GM18858 (cell line): ENCODE measurements at regions not wholly inside any gene's neighbourhood (a gene's known extent, or its start where the extent isn't known, plus 50 kb on each side); places are given as distances from the start of the nearest gene placed in this dataset.
"Not testable (repeated sequence)": the region's sequence is repeated elsewhere in the genome, so short reads cannot be mapped to it uniquely, and the experiment has no call there.

Experiments used
- ATAC-seq: cut with Tn5 transposase; IDR thresholded peaks from one replicate; pipeline ENCODE4 v1.9.1; 2021; ENCODE audit not compliant: unreplicated experiment

GRCh38 chr7:125181569-125182267, 252.1 kb upstream of the POT1 start:
- ATAC-seq = not testable (repeated sequence)

DNA sequence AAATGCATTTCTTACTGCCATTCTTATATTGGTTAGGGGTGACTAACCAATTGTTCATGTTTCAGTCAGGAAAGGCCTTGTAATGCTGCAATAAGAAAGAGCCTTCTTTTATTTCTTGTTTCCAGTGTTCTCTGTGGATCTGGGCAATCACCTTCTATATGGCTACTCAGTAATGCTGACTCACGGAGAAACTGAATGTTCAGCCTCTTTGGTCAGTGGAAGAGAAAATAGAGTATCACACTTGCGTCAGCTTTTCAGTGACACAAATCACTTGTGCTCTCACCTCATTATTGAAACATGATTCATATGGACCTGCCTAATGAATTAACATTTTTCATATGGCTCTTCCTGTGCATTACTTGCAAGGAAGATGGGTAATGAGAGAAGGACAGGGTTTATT, 243.9 kb upstream of the POT1 start:
- no peak for ATAC-seq

DNA sequence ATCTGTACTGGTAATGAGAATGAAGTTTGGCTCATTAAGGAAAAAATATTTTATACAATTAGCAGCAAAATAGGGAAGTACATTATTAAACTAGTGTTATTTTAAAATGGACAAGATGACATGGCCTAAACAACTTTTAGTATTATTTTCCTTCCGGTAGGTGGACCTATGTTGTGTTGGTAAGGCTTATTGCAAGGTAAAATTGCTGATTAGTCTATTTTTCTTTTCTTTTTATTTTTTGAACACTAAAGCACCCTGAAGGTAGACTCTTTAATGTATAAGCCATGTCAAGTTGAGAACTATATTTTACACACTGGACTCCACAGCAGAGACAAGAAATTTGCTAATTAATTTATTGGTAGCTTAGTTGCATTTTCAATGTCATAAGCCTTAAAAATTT, 239.5 kb upstream of the POT1 start:
- ATAC-seq = no peak

DNA sequence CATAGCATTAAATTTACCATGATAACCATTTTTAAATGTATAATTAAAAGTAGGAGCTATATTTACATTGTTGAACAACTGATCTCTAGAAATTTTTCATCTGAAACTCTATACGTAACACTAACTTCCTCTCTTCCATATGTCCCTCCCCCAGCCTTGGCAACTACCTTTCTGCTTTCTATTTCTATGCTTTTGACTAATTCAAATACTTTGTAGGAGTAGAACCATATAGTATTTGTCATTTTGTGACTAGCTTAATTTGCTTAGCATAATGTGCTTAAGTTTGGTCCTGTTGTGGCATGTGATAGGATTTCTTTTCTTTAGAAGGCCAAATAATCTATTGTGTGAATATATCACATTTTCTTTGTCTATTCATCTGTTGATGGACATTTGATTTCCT, 225.3 kb upstream of the POT1 start:
- ATAC-seq = peak; percentile 71

GRCh38 chr7:125149151-125149550, 219.5 kb upstream of the POT1 start:
- no peak for ATAC-seq

GRCh38 chr7:125147047-125147446, 217.4 kb upstream of the POT1 start:
- no peak for ATAC-seq

DNA sequence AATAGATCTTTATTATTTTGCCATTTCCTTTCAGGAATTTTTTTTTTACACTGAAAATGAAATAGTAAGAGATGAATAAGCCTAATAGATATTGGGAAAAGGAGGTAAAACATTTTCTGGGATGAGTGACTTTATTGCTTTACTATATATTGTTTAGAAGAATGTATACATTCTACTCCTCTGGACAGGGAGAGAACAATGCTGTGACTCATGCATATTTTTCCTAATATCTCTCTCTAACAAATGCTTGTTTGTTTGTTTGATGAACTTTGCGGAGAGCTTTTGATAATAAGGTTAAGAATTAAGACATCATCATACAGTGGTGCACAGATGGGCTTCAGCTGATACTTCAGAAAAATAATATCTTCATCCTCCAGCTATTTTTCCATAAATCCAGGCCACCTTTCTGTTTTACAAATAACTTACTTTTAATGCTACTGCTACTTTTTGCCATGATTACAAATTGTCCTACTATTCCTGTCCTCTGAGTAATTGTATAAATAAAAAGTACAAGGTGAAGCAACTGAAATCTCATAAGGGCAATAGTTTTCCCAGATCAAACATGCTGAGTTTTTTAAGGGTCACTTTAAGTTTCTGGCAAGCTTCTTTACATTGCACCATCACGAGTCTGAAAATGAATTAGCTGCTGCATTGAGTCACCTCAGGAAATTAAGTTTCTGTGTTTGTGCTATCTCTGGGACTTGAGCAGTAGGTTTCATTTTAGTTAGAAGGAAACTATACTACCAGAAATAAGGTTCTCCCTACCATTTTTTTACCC, 207.3 kb upstream of the POT1 start:
- ATAC-seq = no peak

GRCh38 chr7:125136341-125136740, 206.7 kb upstream of the POT1 start:
- ATAC-seq = no peak

- no peak for ATAC-seq
Measured at GRCh38 chr7:125130173-125130572, 200.5 kb upstream of the POT1 start.

GRCh38 chr7:125127304-125127703, 197.7 kb upstream of the POT1 start:
- no peak for ATAC-seq

DNA sequence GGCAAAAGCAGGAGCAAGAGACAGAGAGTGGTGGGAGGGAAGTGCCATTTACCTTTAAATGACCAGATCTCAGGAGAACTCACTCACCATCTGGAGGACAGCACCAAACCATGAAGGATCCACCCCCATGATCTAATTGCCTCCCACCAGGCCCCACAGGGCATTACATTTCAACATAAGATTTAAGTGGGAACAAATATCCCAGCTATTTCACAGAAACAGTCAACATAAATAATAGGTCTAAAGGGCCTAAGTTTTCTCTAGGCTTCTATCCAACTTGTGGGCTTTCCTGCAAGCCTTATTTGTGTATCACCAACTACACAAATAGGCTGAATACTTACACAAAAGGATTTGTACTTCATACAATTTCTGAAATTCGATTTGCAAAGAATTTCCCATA, 196.8 kb upstream of the POT1 start:
- no peak for ATAC-seq

GRCh38 chr7:125125315-125125714, 195.7 kb upstream of the POT1 start:
- ATAC-seq = no peak

- ATAC-seq = no peak
Measured at GRCh38 chr7:125122173-125122572, 192.5 kb upstream of the POT1 start.

DNA sequence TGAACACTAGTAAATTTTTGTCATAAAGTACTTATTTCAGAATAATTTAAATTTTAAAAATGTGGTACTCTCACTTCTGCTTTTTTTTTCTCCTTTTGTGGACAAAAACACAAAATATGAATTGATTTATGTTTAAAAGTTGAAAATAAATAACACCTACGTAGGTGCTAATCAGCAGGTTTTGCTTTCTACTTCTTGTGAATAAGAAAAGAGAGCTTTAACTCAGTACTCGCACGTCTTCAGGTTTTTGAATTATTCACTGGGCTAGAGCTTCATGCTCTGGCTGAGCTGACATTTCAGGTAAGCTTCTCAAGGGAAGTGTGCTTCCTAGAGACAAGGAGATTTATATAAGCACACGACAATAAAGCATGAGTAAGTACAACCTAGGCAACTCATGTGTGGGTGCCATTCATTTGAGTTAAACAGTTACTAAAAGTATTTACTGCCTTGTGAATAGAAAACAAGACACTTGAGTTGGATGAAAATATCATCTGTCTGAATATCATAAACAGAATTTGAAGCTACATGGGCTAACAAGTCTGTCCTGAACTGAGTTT, 190.0 kb upstream of the POT1 start:
- ATAC-seq = no peak

GRCh38 chr7:125118444-125118843, 188.8 kb upstream of the POT1 start:
- ATAC-seq = no peak

DNA sequence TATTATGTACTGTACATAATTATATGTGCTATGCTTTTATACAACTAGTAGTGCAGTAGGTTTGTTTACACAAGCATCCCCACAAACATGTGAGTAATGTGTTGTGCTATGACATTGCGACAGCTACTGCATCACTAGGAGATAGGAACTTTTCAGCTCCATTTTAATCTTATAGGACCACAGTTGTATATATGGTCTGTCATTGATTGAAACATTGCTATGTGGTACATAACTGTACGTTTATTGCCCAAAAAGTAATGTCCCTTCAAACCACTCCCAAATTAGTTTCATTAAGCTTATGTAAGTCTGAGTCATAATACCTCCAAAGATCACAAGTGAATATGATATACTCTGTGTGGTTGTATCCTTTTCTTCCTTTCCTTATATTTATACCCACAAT, 183.2 kb upstream of the POT1 start:
- ATAC-seq = no peak

DNA sequence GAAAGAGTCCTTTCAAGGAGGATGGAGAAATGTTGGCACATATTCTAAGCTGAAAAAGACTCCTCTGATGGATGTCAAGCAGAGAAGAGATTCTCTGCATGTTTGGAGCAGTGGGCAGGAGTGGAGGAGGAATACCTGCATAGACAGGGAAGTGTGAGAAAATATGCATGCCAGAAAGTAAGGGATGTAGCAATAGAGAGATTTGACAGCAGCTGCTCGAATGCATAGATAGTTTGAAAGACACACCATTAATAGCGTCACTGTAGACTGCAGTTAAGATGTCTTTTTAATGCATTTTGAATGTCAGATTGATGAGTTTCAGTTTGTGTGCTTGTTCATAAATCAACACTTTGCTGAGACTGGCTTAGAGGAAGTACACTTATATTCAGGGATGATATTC, 169.9 kb upstream of the POT1 start:
- ATAC-seq = no peak

- ATAC-seq = peak; percentile 96
Measured at GRCh38 chr7:125098377-125098970, 168.8 kb upstream of the POT1 start.

- no peak for ATAC-seq
Measured at GRCh38 chr7:125090596-125090995, 161.0 kb upstream of the POT1 start.

- no peak for ATAC-seq
Measured at GRCh38 chr7:125089171-125089570, 159.5 kb upstream of the POT1 start.

- ATAC-seq = no peak
Measured at GRCh38 chr7:125088555-125088954, 158.9 kb upstream of the POT1 start.

DNA sequence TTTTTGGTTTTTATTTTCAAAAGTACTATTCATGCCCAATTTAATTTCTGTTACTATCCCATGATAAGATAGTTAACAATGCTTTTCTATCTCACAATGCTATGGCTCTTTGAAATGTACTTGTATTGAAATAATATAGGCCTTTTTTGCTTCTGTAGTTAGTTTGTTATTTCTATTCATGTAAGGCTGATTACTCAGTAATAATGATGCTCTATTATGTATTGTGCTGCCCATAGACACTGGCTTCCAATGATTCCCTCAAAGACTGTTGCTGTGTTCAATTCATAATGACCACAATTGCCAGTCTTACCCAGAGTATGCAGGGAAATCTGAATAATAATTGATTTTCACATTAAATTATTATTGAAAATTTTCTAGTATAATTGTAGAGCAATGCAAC, 155.5 kb upstream of the POT1 start:
- no peak for ATAC-seq
